ENCODE measurements at regions not wholly inside any gene's neighbourhood (a gene's known extent, or its start where the extent isn't known, plus 50 kb on each side); places are given as distances from the start of the nearest gene placed in this dataset.
"Not testable (repeated sequence)": the region's sequence is repeated elsewhere in the genome, so short reads cannot be mapped to it uniquely, and the experiment has no call there.

- H3K9me3 ChIP-seq (replicated peaks; ENCODE audit: control insufficient read depth, insufficient read depth, low read depth, low read length); H4K20me1 ChIP-seq (replicated peaks; ENCODE audit: control insufficient read depth, insufficient read depth, low read length); H3K27me3 ChIP-seq (ENCODE audit: control insufficient read depth in 2 of 2, insufficient read depth in 2 of 2, low read length in 2 of 2); BruUV-seq (replicated peaks); FAIRE-seq; H3K27ac ChIP-seq (ENCODE audit: extremely low read depth, low read depth, low read length); CTCF ChIA-PET (ENCODE audit: low intra/inter-chr PET ratio); H3K79me2 ChIP-seq (ENCODE audit: control insufficient read depth, insufficient read depth, low read length); in situ Hi-C loops (cut with MboI); intact Hi-C loops (cut with micrococcal nuclease); DNase-seq (ENCODE audit: extremely low read depth in 1 of 4, low spot score in 3 of 4); H3K36me3 ChIP-seq (ENCODE audit: control insufficient read depth, insufficient read depth, low read length); H3K9me1 ChIP-seq (ENCODE audit: control insufficient read depth, insufficient read depth, low read length); H3K4me1 ChIP-seq (replicated peaks in 1 of 2; ENCODE audit: control insufficient read depth in 2 of 2, insufficient read depth in 2 of 2, low read length in 2 of 2): not testable (repeated sequence)
- H2AFZ ChIP-seq (ENCODE audit: low read depth, low read length) = peak overlapping the region; percentile 79
- peak; percentile 43 for ATAC-seq
- H3K4me2 ChIP-seq (ENCODE audit: insufficient read depth, low read length) = peak overlapping the region; percentile 62
- H3K9ac ChIP-seq (ENCODE audit: insufficient read depth in 1 of 2, low read depth in 2 of 2, low read length in 2 of 2) = peak overlapping the region; percentile 70 to 76; a peak in 3 of 4 replicates
- POLR2A ChIA-PET = interaction anchor here (0.7 kb wide), 1 partner anchor 85 kb away, joined by 3 read pairs; no protein-coding TSS in a partner anchor
- peak overlapping the region; percentile 36 for H3K4me3 ChIP-seq
- WGBS (ENCODE audit: insufficient coverage, low coverage, missing lambda C conversion rate) = 3% methylated on average over 23 of the region's 24 CpGs
- TF ChIP-seq POLR2A (conservative IDR thresholded peaks at IDR 0.05) (0 out of 2 replicates have a peak, but pooled peaks have one; percentile 30), NFRKB (IDR thresholded peaks at IDR 0.05; ENCODE audit: low read depth) (peak; percentile 50; the same call in 1 of the 2 replicates), POLR2G (IDR thresholded peaks at IDR 0.05; ENCODE audit: low read depth, low read length) (peak; percentile 40), SMAD4 (CRISPR knock-in tag; conservative IDR thresholded peaks at IDR 0.05) (peak; percentile 61; the same call in 1 of the 2 replicates), TAF7 (tag; IDR thresholded peaks at IDR 0.05) (peak; percentile 62), POLR2B (IDR thresholded peaks at IDR 0.05; ENCODE audit: low read depth, partially characterized antibody) (peak; percentile 24), PHF8 (IDR thresholded peaks at IDR 0.05; ENCODE audit: borderline replicate concordance, low read length) (peak; percentile 6; the same call in 1 of the 2 replicates)
- TF ChIP-seq, protein P1, sequence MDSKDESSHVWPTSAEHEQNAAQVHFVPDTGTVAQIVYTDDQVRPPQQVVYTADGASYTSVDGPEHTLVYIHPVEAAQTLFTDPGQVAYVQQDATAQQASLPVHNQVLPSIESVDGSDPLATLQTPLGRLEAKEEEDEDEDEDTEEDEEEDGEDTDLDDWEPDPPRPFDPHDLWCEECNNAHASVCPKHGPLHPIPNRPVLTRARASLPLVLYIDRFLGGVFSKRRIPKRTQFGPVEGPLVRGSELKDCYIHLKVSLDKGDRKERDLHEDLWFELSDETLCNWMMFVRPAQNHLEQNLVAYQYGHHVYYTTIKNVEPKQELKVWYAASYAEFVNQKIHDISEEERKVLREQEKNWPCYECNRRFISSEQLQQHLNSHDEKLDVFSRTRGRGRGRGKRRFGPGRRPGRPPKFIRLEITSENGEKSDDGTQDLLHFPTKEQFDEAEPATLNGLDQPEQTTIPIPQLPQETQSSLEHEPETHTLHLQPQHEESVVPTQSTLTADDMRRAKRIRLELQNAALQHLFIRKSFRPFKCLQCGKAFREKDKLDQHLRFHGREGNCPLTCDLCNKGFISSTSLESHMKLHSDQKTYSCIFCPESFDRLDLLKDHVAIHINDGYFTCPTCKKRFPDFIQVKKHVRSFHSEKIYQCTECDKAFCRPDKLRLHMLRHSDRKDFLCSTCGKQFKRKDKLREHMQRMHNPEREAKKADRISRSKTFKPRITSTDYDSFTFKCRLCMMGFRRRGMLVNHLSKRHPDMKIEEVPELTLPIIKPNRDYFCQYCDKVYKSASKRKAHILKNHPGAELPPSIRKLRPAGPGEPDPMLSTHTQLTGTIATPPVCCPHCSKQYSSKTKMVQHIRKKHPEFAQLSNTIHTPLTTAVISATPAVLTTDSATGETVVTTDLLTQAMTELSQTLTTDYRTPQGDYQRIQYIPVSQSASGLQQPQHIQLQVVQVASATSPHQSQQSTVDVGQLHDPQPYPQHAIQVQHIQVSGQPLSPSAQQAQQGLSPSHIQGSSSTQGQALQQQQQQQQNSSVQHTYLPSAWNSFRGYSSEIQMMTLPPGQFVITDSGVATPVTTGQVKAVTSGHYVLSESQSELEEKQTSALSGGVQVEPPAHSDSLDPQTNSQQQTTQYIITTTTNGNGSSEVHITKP (IDR thresholded peaks at IDR 0.05; ENCODE audit: partially characterized antibody) = peak; percentile 78
- TF ChIP-seq, protein P2, sequence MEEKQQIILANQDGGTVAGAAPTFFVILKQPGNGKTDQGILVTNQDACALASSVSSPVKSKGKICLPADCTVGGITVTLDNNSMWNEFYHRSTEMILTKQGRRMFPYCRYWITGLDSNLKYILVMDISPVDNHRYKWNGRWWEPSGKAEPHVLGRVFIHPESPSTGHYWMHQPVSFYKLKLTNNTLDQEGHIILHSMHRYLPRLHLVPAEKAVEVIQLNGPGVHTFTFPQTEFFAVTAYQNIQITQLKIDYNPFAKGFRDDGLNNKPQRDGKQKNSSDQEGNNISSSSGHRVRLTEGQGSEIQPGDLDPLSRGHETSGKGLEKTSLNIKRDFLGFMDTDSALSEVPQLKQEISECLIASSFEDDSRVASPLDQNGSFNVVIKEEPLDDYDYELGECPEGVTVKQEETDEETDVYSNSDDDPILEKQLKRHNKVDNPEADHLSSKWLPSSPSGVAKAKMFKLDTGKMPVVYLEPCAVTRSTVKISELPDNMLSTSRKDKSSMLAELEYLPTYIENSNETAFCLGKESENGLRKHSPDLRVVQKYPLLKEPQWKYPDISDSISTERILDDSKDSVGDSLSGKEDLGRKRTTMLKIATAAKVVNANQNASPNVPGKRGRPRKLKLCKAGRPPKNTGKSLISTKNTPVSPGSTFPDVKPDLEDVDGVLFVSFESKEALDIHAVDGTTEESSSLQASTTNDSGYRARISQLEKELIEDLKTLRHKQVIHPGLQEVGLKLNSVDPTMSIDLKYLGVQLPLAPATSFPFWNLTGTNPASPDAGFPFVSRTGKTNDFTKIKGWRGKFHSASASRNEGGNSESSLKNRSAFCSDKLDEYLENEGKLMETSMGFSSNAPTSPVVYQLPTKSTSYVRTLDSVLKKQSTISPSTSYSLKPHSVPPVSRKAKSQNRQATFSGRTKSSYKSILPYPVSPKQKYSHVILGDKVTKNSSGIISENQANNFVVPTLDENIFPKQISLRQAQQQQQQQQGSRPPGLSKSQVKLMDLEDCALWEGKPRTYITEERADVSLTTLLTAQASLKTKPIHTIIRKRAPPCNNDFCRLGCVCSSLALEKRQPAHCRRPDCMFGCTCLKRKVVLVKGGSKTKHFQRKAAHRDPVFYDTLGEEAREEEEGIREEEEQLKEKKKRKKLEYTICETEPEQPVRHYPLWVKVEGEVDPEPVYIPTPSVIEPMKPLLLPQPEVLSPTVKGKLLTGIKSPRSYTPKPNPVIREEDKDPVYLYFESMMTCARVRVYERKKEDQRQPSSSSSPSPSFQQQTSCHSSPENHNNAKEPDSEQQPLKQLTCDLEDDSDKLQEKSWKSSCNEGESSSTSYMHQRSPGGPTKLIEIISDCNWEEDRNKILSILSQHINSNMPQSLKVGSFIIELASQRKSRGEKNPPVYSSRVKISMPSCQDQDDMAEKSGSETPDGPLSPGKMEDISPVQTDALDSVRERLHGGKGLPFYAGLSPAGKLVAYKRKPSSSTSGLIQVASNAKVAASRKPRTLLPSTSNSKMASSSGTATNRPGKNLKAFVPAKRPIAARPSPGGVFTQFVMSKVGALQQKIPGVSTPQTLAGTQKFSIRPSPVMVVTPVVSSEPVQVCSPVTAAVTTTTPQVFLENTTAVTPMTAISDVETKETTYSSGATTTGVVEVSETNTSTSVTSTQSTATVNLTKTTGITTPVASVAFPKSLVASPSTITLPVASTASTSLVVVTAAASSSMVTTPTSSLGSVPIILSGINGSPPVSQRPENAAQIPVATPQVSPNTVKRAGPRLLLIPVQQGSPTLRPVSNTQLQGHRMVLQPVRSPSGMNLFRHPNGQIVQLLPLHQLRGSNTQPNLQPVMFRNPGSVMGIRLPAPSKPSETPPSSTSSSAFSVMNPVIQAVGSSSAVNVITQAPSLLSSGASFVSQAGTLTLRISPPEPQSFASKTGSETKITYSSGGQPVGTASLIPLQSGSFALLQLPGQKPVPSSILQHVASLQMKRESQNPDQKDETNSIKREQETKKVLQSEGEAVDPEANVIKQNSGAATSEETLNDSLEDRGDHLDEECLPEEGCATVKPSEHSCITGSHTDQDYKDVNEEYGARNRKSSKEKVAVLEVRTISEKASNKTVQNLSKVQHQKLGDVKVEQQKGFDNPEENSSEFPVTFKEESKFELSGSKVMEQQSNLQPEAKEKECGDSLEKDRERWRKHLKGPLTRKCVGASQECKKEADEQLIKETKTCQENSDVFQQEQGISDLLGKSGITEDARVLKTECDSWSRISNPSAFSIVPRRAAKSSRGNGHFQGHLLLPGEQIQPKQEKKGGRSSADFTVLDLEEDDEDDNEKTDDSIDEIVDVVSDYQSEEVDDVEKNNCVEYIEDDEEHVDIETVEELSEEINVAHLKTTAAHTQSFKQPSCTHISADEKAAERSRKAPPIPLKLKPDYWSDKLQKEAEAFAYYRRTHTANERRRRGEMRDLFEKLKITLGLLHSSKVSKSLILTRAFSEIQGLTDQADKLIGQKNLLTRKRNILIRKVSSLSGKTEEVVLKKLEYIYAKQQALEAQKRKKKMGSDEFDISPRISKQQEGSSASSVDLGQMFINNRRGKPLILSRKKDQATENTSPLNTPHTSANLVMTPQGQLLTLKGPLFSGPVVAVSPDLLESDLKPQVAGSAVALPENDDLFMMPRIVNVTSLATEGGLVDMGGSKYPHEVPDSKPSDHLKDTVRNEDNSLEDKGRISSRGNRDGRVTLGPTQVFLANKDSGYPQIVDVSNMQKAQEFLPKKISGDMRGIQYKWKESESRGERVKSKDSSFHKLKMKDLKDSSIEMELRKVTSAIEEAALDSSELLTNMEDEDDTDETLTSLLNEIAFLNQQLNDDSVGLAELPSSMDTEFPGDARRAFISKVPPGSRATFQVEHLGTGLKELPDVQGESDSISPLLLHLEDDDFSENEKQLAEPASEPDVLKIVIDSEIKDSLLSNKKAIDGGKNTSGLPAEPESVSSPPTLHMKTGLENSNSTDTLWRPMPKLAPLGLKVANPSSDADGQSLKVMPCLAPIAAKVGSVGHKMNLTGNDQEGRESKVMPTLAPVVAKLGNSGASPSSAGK (IDR thresholded peaks at IDR 0.05) = peak; percentile 57
Measured at GRCh38 chr3:6340980-6341325, 520.0 kb upstream of the GRM7 start.
